ENCODE measurements at regions not wholly inside any gene's neighbourhood (a gene's known extent, or its start where the extent isn't known, plus 50 kb on each side); places are given as distances from the start of the nearest gene placed in this dataset.

- ATAC-seq = no peak
- intact Hi-C loops (cut with DNase I) = no loop called here
- DNase-seq (ENCODE audit: missing footprints) = no peak
These were observed 676.3 kb upstream of the GRAMD2B start for GRCh38 chr5:125746917-125747316.

GRCh38 chr5:125750147-125750860, 672.9 kb upstream of the GRAMD2B start:
- intact Hi-C loops (cut with DNase I) = no loop called here
- DNase-seq (ENCODE audit: missing footprints) = no peak
- ATAC-seq = no peak

GRCh38 chr5:125750861-125751186, 672.4 kb upstream of the GRAMD2B start:
- ATAC-seq (no peak), DNase-seq (ENCODE audit: missing footprints) (no peak)
- intact Hi-C loops (cut with DNase I) = no loop called here

GRCh38 chr5:125756456-125756855, 666.8 kb upstream of the GRAMD2B start:
- intact Hi-C loops (cut with DNase I) = no loop called here
- DNase-seq (ENCODE audit: missing footprints) (no peak), ATAC-seq (no peak)

GRCh38 chr5:125766706-125767105, 656.5 kb upstream of the GRAMD2B start:
- no peak for DNase-seq (ENCODE audit: missing footprints)
- intact Hi-C loops (cut with DNase I) = no loop called here

GRCh38 chr5:125775896-125776295, 647.3 kb upstream of the GRAMD2B start:
- intact Hi-C loops (cut with DNase I) = no loop called here
- ATAC-seq = no peak

More at GRCh38 chr5:125766706-125767105, 656.5 kb upstream of the GRAMD2B start:
- no peak for ATAC-seq

GRCh38 chr5:125776656-125777139, 646.5 kb upstream of the GRAMD2B start:
- intact Hi-C loops (cut with DNase I) = no loop called here
- DNase-seq (ENCODE audit: missing footprints) = no peak
- ATAC-seq = no peak

More at GRCh38 chr5:125775896-125776295, 647.3 kb upstream of the GRAMD2B start:
- no peak for DNase-seq (ENCODE audit: missing footprints)

- intact Hi-C loops (cut with DNase I) = no loop called here
- ATAC-seq (no peak), DNase-seq (ENCODE audit: missing footprints) (no peak)
These were observed 644.4 kb upstream of the GRAMD2B start for GRCh38 chr5:125778791-125779190.

- DNase-seq (ENCODE audit: missing footprints) = no peak
- no peak for ATAC-seq
- intact Hi-C loops (cut with DNase I) = no loop called here
These were observed 637.8 kb upstream of the GRAMD2B start for GRCh38 chr5:125785407-125785806.

- ATAC-seq (no peak), DNase-seq (ENCODE audit: missing footprints) (no peak)
- intact Hi-C loops (cut with DNase I) = no loop called here
These were observed 637.2 kb upstream of the GRAMD2B start for GRCh38 chr5:125786021-125786420.

GRCh38 chr5:125793470-125793869, 629.7 kb upstream of the GRAMD2B start:
- ATAC-seq (no peak), DNase-seq (ENCODE audit: missing footprints) (no peak)
- intact Hi-C loops (cut with DNase I) = no loop called here

- intact Hi-C loops (cut with DNase I) = no loop called here
- ATAC-seq (no peak), DNase-seq (ENCODE audit: missing footprints) (no peak)
These were observed 628.3 kb upstream of the GRAMD2B start for GRCh38 chr5:125794922-125795321.

GRCh38 chr5:125798307-125798706, 624.9 kb upstream of the GRAMD2B start:
- intact Hi-C loops (cut with DNase I) = no loop called here
- DNase-seq (ENCODE audit: missing footprints) (no peak), ATAC-seq (no peak)

GRCh38 chr5:125812651-125813050, 610.6 kb upstream of the GRAMD2B start:
- intact Hi-C loops (cut with DNase I) = no loop called here
- ATAC-seq (no peak), DNase-seq (ENCODE audit: missing footprints) (no peak)

- intact Hi-C loops (cut with DNase I) = no loop called here
- ATAC-seq (no peak), DNase-seq (ENCODE audit: missing footprints) (no peak)
These were observed 609.8 kb upstream of the GRAMD2B start for GRCh38 chr5:125813221-125813974.

GRCh38 chr5:125814119-125814518, 609.1 kb upstream of the GRAMD2B start:
- intact Hi-C loops (cut with DNase I) = no loop called here
- ATAC-seq (no peak), DNase-seq (ENCODE audit: missing footprints) (no peak)

GRCh38 chr5:125823572-125823971, 599.6 kb upstream of the GRAMD2B start:
- intact Hi-C loops (cut with DNase I) = no loop called here
- ATAC-seq (no peak), DNase-seq (ENCODE audit: missing footprints) (no peak)

GRCh38 chr5:125826214-125826613, 597.0 kb upstream of the GRAMD2B start:
- no peak for ATAC-seq
- no peak for DNase-seq (ENCODE audit: missing footprints)
- intact Hi-C loops (cut with DNase I) = no loop called here

- no peak for DNase-seq (ENCODE audit: missing footprints)
- intact Hi-C loops (cut with DNase I) = no loop called here
- no peak for ATAC-seq
These were observed 593.9 kb upstream of the GRAMD2B start for GRCh38 chr5:125829349-125829748.

- intact Hi-C loops (cut with DNase I) = no loop called here
- ATAC-seq (no peak), DNase-seq (ENCODE audit: missing footprints) (no peak)
These were observed 589.8 kb upstream of the GRAMD2B start for GRCh38 chr5:125833398-125833797.
